IPS-NIHi7 (cell line): ENCODE measurements at regions not wholly inside any gene's neighbourhood (a gene's known extent, or its start where the extent isn't known, plus 50 kb on each side); places are given as distances from the start of the nearest gene placed in this dataset.
"Not testable (repeated sequence)": the region's sequence is repeated elsewhere in the genome, so short reads cannot be mapped to it uniquely, and the experiment has no call there.

Experiments
- DNase-seq: peaks from one replicate; pipeline ENCODE4 v3.0.0; 2012; ENCODE audit warnings: mixed read lengths; ENCODE audit errors: extremely low spot score

DNA sequence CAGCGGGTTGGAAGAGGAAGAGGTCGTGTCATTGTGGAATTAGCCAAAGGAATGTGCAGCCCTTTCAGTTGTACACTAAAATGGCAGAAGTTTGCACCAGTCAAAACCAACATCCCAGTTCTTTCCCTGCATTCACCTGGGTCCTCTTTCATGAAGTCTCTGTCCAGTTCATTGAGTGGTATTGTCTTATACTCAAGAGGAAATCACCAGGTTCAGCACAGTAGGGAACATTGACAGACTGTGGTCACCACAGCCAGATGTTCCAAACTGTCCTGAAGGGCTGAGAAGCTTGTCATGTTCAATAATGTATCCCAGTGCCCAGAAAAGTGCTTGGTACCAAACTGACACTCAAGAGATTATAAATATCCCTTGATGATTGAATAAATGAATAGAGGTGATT is 131.6 kb downstream of the GLUL start:
- DNase-seq, result no peak

DNA sequence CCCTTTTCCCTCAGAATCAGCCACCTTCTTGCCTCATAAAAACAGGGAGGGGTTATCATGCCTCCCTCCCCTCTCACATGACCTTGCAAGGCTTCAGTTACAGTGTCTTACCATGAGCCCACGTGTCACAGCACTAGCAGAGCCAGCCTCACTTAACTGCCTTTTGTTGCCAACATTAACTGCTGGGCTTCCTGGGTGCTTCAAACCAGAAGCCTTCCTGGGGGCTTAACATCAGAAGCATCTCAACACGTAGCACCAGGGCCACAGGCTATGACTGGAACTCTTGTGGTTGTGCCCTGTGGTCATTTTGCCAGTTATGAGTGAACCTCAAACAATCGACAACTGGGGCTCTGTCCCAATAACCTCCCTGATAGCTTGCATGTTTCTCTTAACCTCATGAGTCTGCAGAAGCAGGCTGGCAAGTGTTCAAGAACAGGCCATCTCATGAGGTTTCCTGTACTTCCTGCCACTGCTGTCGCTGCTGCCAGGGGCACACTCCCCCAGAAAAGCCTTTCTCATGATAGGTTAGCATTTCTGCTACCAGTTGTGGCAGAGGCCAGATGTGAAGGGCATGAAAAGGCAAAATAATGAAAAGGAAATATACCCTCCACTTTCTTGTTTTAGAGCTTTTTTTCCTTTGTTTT is 132.2 kb downstream of the GLUL start:
- DNase-seq, result no peak

DNA sequence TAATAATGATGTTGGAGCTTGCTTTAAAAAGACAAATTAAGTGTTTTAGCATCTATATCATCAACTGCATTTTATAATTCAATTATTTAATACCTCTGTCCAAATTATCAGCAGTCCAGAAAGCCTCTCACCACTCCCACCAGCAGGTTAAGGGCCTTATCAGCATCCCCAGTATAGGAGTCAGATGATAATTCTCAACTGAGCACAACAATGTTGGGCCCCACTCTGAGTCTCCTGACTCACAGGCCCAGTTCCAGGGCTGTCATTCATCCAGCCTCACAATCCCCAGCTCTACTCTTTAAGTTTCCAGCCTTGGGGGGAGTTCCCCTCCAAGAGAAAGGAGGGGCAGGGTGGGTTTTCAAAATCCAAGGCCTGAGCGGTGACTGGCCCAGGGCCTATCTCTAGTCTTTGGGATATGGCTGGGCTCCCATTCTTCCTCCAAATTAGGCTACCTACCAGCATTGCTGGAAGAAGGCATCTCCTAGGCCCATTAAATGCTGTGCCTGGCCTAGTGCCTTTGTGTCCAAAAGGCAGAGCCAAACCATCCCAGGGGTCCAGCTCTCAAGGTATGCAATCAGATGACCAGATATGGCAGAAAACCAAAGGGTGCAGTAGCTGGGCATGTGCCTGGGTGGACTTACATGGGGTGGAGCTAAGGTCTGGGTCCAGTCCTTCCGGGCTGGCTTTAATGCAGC is 134.1 kb downstream of the GLUL start:
- no peak for DNase-seq

DNA sequence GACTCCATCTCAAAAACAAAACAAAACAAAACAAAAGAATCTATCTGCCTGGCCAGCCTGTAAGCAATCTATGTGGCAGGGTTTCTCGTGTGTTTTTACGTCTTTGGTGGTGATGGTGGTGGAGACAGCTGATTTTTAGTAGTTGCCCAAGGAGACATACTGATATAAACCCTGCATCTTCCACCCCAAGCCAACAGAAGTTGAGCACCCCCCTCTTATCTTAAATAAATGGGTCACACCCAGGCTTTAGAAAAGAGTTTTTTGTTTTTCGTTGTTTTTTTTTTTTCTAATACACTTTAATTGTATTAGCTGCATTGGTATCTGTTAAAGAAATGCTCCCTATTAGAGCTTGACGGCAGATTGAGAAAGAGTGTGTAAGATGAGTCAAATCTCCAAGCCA is 134.7 kb downstream of the GLUL start:
- DNase-seq, result no peak

DNA sequence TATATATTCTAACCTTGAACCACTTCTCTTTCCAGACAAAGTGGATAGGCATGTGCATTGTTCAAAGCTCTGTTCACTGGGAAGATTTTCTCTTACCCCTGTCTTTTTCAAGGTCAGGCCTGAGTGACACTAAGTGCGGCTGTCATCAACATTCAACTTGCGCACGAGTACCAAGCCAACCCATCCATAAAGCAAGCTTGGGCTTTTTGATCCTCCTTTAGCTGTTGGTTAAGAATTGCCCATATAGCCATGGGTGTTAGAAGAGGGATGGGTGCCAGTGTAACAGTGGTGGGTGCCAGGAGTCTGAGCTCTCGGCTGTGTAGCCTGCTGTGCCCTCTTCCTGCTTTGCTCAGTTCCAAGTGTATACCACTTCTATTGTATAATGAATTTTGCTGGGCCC is 136.1 kb downstream of the GLUL start:
- DNase-seq, result no peak

DNA sequence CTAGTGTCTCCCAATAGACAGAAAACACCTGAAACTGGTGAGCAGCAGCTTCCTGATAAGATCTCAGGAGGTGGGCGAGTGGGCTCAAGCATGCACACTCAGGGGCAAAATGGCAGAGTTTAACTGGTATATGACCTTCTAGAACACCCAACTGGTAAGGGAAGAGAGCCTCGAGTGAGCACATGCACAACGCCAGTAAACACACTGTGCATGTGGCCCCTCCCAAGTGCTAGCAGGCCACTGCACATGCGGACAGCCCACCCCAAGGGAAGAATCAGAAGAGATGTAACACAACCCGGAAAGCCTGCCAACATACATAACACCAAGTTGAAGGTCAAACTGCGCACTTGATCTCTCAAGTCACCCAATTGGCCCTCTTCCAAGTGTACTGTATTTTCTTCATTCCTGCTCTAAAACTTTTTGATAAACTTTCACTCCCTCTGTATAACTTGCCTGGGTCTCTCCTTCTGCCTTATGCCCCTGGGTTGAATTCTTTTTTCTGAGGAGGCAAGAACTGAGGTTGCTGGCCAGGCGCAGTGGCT is 138.2 kb downstream of the GLUL start:
- DNase-seq, result no peak

DNA sequence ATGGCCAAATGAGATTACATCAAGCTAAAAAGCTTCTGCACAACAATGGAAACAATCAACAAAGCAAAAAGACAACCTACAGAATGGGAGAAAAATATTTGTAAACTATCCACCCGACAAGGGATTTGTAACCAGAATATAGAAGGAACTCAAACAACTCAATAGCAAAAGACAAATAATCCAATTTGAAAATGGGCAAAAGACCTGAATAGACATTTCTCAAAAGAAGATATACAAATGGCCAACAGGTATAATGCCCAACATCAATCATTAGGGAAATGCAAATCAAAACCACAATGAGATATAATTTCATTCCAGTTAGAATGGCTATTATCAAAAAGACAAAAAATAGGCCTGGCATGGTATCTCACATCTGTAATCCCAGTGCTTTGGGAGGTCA is 140.0 kb downstream of the GLUL start:
- no peak for DNase-seq

DNA sequence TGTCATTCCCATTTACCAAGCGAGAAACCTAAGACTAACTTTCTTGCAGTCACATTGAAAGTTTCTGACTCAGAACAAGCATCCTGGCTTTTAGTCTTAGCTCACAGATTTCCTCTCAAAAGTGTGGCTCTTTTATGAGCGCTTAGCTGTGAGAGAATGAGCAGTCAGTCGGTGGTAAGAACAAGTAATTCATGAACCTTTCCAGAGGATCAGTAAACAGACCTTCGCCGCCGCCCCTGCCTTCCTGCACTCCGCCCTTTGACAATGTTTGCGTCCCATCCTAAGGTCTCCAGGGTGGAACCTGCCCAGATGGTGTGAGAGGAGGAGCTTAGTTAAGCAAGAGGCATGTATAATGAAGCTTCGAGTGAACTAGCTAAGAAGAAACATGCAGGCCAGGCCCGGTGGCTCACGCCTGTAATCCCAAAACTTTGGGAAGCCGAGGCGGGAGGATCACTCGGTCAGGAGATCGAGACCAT is 142.4 kb downstream of the GLUL start:
- no peak for DNase-seq

DNA sequence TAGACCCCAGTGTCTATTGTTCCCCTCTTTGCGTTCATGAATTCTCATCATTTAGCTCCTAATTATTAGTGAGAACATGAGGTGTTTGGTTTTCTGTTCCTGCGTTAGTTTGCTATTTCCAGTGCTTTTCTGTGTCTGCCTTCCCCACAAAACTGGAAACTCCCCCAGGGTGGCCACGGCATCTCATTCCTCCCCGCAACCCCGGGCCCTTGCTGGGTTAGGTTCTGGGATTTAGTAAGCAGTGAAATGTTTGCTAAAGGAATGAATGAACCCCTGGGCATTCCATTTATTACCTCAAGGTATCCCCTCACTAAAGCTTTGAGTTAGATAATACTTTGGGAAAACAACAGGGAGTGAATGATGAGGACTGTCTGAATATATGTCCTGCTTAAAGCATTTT is 142.9 kb downstream of the GLUL start:
- no peak for DNase-seq

DNA sequence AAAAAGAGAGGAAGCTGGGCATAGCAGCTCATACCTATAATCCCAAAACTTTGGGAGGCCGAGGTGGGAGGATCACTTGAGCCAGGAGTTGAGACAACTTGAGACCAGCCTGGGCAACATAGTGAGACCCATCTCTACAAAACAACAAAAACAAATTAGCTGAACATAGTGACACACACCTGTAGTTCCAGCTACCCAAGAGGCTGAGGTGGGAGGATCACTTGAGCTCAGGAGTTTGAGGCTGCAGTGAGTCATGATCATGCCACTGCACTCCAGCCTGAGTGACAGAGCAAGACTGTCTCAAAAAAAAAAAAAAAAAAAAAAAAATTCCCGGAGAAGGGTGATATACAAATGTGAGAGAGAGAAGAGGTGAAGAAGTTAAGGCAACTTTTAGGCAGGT is 143.8 kb downstream of the GLUL start:
- not testable (repeated sequence) for DNase-seq

DNA sequence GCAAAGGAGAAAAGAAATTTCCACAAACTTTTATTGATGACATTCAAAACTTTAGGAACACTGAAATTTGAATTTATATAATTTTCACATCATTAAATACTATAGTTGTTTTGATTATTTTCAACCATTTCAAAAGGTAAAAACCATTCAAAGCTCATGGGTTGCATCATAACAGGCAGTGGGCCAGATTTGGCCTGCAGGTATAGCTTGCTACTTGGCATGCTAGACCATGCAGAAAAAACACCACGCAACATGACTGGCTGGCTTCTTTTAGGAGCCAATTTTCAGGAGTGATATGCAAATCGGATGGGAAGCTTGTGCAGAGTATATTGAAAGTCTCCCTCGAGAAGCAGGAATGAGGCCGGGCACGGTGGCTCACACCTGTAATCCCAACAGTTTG is 144.8 kb downstream of the GLUL start:
- DNase-seq, result no peak

DNA sequence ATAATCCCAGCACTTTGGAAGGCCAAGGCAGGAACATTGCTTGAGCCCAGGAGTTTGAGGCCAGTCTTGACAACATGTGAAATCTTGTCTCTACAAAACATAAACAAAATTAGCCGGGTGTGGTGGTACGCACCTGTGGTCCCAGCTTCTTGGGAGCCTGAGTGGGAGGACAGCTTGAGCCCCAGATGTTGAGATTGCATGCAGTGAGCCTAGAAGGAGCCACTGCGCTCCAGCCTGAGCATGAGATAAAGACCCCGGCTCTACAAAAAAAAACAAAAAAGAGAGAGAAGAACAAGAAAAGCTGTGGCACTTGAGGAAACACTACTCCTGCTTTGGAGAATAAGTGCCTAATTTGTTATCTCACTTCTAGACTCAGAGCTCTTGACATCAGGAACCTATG is 146.6 kb downstream of the GLUL start:
- no peak for DNase-seq

DNA sequence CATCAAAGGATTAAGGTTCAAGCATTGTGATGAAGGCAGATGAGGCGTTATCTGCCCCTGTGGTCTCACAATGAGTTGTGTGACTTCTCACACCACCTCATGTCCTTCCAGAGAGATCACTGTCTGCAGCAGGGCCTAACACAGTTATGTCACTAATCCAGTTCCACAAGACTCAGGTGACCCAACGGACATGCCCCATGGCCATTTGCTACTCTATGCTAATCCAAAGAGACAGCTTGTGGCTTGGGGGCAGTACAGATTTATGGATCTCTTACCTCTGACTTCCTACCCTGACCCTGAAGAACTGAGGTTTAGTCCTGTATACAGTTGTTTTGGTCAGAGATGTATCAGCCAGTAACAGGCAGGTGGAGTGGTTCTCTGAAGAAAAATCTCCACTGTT is 147.1 kb downstream of the GLUL start:
- DNase-seq, result no peak

DNA sequence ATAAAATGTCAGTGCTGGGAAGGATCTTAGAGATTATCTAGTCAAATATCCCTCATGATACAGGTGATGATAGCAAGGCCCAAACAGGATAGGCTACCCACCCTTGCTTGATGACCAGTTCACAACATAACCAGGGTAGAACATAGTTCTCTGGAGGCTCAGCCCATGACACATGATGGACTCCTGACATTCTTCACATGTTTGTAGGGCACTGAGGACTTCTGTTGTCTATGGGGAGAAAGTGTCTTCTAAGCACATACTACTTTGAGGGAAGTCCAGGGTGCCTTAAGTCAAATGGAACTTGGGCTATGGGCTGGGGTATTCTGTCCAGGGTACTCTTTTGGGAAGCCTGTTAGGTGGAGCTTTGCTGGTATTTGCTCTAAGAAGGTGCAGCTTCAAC is 148.9 kb downstream of the GLUL start:
- DNase-seq, result no peak

DNA sequence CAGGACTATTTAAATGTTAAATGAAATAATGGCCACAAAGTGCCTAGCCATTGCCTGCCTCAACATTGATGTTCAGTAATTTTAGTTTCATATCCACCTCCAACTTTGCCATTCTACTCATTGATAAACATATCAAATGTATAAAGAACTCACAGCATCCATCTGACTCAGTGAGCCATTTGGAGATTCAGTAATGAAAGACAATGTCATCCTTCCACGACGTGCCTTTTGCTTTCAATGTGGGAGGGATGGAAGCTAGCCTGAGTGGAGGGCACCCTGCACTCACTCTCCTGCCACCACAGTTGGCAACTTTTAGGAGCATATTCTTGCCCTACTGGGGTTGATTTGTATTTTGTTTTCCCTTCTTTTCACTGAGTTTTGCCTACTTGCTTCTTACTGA is 151.5 kb downstream of the GLUL start:
- DNase-seq, result no peak

DNA sequence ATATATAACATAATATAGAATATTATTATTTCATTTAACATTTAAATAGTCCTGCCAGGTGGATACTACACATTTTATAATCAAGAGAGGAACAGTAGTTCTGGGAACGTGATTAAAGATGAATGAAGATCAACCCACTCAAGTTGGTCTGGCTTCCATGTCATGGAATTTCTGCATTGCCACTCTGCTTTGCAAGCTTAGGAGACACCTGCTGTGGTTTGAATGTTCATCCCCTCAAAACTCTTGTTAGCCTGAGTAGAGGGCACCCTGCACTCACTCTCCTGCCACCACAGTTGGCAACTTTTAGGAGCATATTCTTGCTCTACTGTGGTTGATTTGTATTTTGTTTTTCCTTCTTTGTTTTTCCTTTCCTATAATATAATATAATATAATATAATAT is 153.2 kb downstream of the GLUL start:
- no peak for DNase-seq

DNA sequence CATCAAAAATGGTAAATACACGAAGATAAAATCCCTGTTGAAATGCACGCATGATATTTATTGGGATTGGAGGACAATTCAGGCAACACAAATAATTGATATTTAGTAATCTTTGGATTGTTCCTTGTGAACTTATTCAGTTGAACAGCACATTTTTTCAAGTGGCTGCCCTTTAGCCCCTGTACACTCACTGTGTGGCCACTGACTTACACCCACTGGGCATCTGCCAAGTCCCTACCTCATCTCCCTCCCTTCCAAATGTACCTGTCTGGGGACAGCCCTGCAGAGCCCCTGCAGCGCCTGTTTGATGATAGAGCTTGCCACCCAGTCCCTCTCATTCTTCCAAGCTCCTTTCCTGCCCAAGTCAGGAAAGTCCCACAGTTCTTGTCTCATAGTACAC is 154.3 kb downstream of the GLUL start:
- DNase-seq, result no peak

DNA sequence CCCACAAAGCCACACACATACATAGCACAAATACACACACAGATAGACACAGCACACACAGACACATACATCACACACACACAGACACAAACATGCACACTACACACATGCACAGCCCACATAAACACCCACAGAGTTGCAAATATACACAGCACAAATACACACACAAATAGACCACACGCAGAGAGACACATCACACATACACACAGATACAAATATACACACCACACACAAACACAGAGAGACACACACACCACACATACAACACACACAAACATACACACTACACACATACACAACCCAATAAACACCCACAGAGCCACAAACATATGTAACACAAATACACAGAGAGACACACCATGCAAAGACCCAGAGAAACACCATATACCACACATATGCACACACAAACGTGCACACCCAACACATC is 154.9 kb downstream of the GLUL start:
- DNase-seq, result no peak

DNA sequence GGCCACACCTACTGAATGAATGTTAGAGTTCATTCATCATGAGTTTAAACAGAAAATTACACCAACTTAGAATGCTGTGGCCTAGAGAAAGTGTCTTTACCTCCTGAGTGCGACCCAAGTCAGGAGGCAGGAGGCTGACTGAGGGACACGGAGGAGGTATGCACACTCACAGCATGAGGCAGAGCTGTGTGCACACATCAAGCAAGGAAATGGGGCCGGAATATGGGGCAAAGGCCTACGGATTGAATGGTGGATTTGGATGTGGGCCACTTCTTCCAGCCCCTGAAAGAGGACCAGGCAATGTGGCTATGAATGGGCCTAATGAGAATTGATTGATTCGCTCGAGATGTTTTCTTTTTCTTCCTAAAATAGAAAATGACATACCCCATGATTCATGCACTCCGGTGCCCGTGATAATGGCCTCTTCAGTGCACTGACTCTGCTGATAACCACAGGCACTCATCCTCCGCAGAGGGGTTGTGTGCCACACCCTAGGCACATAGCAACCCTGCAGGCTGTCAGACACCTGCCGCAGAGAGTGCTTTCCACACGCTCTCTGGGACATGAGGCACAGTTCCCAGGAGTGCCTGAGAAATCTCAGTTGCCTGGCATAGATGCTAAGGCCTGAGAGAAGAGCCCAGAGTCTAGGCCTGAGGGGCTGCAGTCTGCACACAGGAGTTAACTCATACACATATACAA is 155.5 kb downstream of the GLUL start:
- DNase-seq, result no peak

DNA sequence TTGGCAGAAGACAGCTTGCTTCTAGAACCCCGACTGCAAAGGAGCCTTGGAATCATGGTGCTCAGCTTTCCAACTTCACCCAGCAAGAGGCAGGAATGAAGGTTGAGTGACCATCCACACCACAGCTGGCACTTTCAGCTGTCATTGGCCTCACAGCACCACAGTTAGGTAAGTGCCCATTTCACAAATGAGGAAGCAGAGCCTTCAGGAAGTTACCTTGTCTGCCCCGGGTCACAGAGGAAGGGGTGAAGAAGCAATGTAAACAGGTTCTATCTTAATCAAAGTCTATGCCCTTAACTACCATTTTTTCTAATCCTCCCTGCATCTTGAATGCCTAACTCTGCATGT is 156.0 kb downstream of the GLUL start:
- DNase-seq, result no peak

DNA sequence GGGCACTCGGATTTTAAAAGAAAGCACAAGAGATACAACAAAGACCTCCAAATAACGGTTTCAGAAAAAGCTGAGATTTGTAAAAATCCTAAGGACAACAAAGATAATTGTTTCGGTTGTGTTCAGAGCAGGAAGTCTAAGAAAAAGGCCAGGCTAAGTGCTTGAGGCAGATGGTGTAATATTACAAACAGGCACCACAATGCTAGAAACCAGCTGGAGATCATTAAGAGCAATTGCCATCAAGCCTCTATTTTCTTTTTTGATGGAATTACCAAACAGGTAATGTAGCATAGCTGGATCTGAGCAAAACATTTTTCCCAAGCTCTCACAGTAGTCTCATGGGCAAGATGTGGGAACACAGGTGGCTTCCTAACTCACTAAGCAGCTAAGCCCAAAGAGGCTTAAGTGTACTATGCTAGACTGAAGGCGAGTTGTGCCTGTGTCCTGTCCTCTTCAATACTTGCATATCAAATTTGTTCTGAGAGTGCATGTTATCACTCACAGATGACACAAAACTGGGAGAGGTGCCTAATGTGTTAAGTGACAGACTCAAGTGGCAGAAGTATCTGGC is 161.6 kb downstream of the GLUL start:
- DNase-seq, result no peak

DNA sequence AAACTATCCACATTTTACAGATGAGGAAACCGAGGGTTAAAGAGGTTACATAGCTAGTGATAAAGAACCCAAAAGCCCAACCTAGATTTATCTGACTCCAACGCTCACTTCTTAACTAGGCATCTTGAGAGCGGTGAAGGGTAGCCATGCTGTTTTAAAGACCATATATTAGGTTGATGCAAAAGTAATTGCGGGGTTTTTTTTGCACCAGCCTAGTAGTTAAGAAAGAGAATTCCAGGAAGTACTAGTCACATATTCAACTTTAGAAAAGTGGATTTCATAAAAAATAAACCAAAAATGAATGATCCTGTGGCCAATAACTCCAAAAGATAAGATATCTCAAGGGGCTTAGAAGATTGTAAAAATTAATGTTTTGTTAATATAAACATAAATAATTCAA is 162.1 kb downstream of the GLUL start:
- no peak for DNase-seq
